IPS-18a (cell line): ENCODE measurements at regions not wholly inside any gene's neighbourhood (a gene's known extent, or its start where the extent isn't known, plus 50 kb on each side); places are given as distances from the start of the nearest gene placed in this dataset.

Experiments
- H3K27ac ChIP-seq: one replicate; pipeline ENCODE4 v1.5.1; 2013; ENCODE audit warnings: low read length
- H3K27me3 ChIP-seq: one replicate; pipeline ENCODE4 v1.6.1; 2013; ENCODE audit warnings: mild to moderate bottlenecking, low read length; ENCODE audit not compliant: control insufficient read depth, insufficient read depth
- H3K36me3 ChIP-seq: one replicate; pipeline ENCODE4 v1.6.1; 2013; ENCODE audit warnings: low read depth, low read length; ENCODE audit not compliant: control insufficient read depth
- H3K4me1 ChIP-seq: one replicate; pipeline ENCODE4 v1.6.1; 2013; ENCODE audit warnings: low read depth, low read length; ENCODE audit not compliant: control insufficient read depth
- H3K4me3 ChIP-seq: one replicate; pipeline ENCODE4 v1.5.1; 2013; ENCODE audit warnings: low read length
- H3K9ac ChIP-seq: one replicate; pipeline ENCODE4 v1.6.1; 2013; ENCODE audit warnings: mild to moderate bottlenecking, low read length, moderate library complexity
- H3K9me3 ChIP-seq: one replicate; pipeline ENCODE4 v1.6.1; 2013; ENCODE audit warnings: low read depth, low read length; ENCODE audit not compliant: control insufficient read depth

- Histone ChIP-seq H3K4me3 (no peak overlapping the region), H3K27me3 (no peaks in the 10 kb centered on the region), H3K9me3 (no peaks in the 10 kb centered on the region), H3K36me3 (no peaks in the 10 kb centered on the region), H3K9ac (no peak overlapping the region), H3K4me1 (no peaks in the 10 kb centered on the region), H3K27ac (no peak overlapping the region)
Measured at GRCh38 chr14:84127495-84127894, 1402.4 kb upstream of the FLRT2 start.

DNA sequence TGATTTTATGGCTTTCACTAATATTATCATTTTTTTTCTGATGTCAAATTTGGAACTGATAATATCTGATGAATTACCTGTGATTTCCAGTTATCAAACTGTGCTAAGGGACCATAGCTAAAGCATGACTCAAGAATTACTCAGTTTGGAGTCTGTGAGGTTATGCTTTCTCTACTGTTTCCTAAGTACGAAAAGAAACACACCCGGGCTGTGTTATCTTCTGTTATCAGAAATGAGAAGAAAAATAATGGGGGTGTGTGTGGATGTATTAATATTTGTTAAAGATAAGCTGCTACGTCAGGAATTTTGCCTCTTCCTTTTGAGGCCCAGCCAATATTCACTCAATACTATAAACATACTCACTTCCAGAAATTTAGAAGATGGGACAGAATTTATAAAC is 1401.9 kb upstream of the FLRT2 start:
- H3K9me3 ChIP-seq = no peaks in the 10 kb centered on the region
- no peaks in the 10 kb centered on the region for H3K36me3 ChIP-seq
- no peak overlapping the region for H3K4me3 ChIP-seq
- no peak overlapping the region for H3K9ac ChIP-seq
- no peaks in the 10 kb centered on the region for H3K4me1 ChIP-seq
- no peak overlapping the region for H3K27ac ChIP-seq
- H3K27me3 ChIP-seq = no peaks in the 10 kb centered on the region

DNA sequence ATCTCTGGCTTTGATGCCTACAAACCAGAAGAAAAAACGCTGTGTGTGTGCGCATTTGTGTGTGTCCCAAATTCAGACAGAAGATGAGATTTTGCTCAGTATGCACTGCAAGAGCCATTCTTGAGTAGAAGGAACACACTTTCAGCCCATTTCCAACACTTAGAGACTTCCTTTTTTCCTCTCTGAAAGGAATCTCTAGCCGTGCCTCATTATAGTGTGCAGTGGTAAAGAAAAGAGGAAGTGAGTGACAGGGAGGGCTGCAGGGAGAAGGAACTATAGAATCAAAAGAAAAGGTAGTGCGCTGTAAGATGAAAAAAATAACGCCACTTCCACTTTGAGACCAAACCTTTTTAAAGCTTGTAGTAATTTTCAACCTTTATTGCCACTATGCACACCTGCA is 1400.9 kb upstream of the FLRT2 start:
- Histone ChIP-seq H3K4me3 (no peak overlapping the region), H3K27me3 (no peaks in the 10 kb centered on the region), H3K4me1 (no peaks in the 10 kb centered on the region), H3K9ac (no peak overlapping the region), H3K9me3 (no peaks in the 10 kb centered on the region), H3K27ac (no peak overlapping the region), H3K36me3 (no peaks in the 10 kb centered on the region)

- Histone ChIP-seq H3K9ac (no peak overlapping the region), H3K27me3 (no peaks in the 10 kb centered on the region), H3K4me3 (no peak overlapping the region), H3K36me3 (no peaks in the 10 kb centered on the region), H3K27ac (no peak overlapping the region), H3K4me1 (no peaks in the 10 kb centered on the region), H3K9me3 (no peaks in the 10 kb centered on the region)
Measured at GRCh38 chr14:84129941-84130340, 1400.0 kb upstream of the FLRT2 start.

GRCh38 chr14:84131924-84132323 is 1398.0 kb upstream of the FLRT2 start:
- Histone ChIP-seq H3K36me3 (no peaks in the 10 kb centered on the region), H3K4me1 (no peaks in the 10 kb centered on the region), H3K27me3 (no peaks in the 10 kb centered on the region), H3K27ac (no peak overlapping the region), H3K9me3 (no peaks in the 10 kb centered on the region), H3K9ac (no peak overlapping the region), H3K4me3 (no peak overlapping the region)

- H3K9ac ChIP-seq = no peak overlapping the region
- H3K4me3 ChIP-seq = no peak overlapping the region
- H3K4me1 ChIP-seq = no peaks in the 10 kb centered on the region
- no peaks in the 10 kb centered on the region for H3K9me3 ChIP-seq
- H3K27ac ChIP-seq = no peak overlapping the region
- no peaks in the 10 kb centered on the region for H3K36me3 ChIP-seq
- no peaks in the 10 kb centered on the region for H3K27me3 ChIP-seq
Measured at GRCh38 chr14:84144166-84144565, 1385.8 kb upstream of the FLRT2 start.

- H3K27me3 ChIP-seq = no peaks in the 10 kb centered on the region
- H3K27ac ChIP-seq = no peak overlapping the region
- H3K4me1 ChIP-seq = no peaks in the 10 kb centered on the region
- no peak overlapping the region for H3K9ac ChIP-seq
- H3K4me3 ChIP-seq = no peak overlapping the region
- no peaks in the 10 kb centered on the region for H3K9me3 ChIP-seq
- no peaks in the 10 kb centered on the region for H3K36me3 ChIP-seq
Measured at GRCh38 chr14:84152452-84152851, 1377.5 kb upstream of the FLRT2 start.

DNA sequence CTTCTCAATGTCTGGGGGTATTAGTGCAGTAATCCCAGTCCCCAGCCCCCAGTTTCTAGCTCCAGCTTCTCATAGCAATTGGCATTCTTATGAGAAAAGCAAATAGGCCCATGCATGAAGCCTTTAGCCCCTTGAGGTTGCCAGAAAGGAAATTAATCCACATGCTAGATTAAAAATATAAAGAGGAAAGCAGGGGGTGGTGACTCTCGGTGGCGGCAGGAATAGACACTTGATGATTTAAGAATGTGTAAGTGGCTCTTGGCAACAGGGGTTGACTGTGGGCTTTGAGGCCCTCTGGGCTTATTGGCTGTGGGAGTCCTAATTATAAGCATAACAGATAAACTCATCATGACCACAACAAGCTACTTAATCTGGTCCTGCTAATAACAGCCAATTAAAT is 1367.3 kb upstream of the FLRT2 start:
- Histone ChIP-seq H3K9ac (no peak overlapping the region), H3K4me1 (no peaks in the 10 kb centered on the region), H3K36me3 (no peaks in the 10 kb centered on the region), H3K27ac (no peak overlapping the region), H3K9me3 (no peaks in the 10 kb centered on the region), H3K4me3 (no peak overlapping the region), H3K27me3 (no peaks in the 10 kb centered on the region)

DNA sequence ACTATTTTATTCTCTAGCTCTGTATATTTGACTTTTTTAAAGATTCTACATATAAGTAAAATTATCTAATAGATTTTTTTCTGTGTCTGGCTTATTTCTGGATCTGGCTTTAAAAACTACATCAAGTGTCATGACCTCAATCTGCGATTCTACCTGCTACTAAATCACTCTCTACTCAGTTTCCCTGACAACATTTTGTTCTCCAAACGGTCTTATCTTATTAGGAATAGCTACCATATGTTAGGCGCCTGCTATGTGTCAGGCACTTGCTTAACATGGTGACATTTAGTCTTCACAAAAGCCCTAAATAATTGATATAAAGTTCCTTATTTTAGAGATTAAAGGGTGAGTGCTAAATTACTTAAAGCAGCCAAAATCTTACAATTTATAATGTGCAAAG is 1362.9 kb upstream of the FLRT2 start:
- Histone ChIP-seq H3K9me3 (no peaks in the 10 kb centered on the region), H3K4me1 (no peaks in the 10 kb centered on the region), H3K27me3 (no peaks in the 10 kb centered on the region), H3K9ac (no peak overlapping the region), H3K27ac (no peak overlapping the region), H3K36me3 (no peaks in the 10 kb centered on the region), H3K4me3 (no peak overlapping the region)

DNA sequence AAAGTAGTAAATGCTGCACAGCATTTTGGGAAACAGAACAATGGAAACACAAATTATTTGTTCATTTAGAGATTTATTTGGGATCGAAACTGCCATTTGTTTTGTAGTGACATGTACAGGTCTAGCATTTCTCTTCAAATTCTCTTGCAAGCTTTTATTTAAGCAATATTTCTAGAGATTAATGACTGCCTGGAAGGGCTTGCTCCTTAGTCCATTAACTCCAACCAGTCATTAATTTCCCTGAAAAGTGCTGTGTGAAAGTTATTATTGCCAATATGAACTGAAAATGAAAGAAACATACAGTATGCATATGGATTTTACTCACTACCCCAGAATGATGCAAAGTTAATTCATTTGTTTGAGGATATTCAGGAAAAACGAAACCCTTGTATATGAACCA is 1349.6 kb upstream of the FLRT2 start:
- Histone ChIP-seq H3K9me3 (no peaks in the 10 kb centered on the region), H3K27me3 (no peaks in the 10 kb centered on the region), H3K4me3 (no peak overlapping the region), H3K9ac (no peak overlapping the region), H3K36me3 (no peaks in the 10 kb centered on the region), H3K4me1 (no peaks in the 10 kb centered on the region), H3K27ac (no peak overlapping the region)

DNA sequence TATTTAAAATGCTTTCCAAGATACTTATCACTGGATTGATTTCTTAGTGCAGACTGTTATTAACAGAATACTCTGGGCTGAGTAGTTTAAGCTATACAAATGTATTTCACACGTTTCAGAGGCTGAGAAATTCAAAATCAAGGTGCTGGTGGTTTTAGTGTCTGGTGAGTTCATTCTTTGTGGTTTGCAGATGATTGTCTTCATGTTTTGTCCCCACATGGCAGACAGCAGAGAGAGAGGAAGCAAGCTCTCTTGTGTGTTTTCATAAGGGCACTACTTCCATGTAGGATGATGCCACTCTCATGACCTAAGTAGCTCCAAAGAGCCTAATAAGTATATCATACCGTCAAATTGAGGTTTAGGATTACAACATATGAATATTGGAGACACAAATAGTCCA is 1348.9 kb upstream of the FLRT2 start:
- Histone ChIP-seq H3K4me3 (no peak overlapping the region), H3K27ac (no peak overlapping the region), H3K36me3 (no peaks in the 10 kb centered on the region), H3K9ac (no peak overlapping the region), H3K27me3 (no peaks in the 10 kb centered on the region), H3K4me1 (no peaks in the 10 kb centered on the region), H3K9me3 (no peaks in the 10 kb centered on the region)

DNA sequence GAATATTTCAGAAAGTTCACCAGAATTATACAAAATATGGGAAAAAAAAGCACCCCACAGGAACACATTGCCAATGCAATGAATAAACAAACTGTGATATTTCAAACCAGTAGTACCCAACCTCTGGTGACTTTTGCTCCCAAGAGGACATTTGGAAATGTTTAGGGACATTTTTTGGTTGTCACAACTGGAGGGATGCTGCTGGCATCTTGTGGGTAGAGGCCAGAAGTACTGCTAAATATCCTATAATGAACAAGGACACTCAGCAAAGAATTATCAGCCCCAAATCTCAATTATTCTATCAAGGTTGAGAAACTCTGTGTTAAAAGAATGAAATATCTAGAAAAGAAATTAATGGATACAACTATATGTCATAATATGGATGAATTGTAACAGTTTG is 1334.4 kb upstream of the FLRT2 start:
- H3K27me3 ChIP-seq = no peaks in the 10 kb centered on the region
- peaks cover 17% of the 10 kb centered on the region for H3K9me3 ChIP-seq
- H3K36me3 ChIP-seq = no peaks in the 10 kb centered on the region
- H3K4me3 ChIP-seq = no peak overlapping the region
- H3K4me1 ChIP-seq = no peaks in the 10 kb centered on the region
- H3K9ac ChIP-seq = no peak overlapping the region
- H3K27ac ChIP-seq = no peak overlapping the region

- no peaks in the 10 kb centered on the region for H3K36me3 ChIP-seq
- H3K27ac ChIP-seq = no peak overlapping the region
- H3K9me3 ChIP-seq = peaks cover 17% of the 10 kb centered on the region
- H3K9ac ChIP-seq = no peak overlapping the region
- H3K27me3 ChIP-seq = no peaks in the 10 kb centered on the region
- no peaks in the 10 kb centered on the region for H3K4me1 ChIP-seq
- H3K4me3 ChIP-seq = no peak overlapping the region
Measured at GRCh38 chr14:84197704-84198103, 1332.2 kb upstream of the FLRT2 start.
